ENCODE measurements at regions not wholly inside any gene's neighbourhood (a gene's known extent, or its start where the extent isn't known, plus 50 kb on each side); places are given as distances from the start of the nearest gene placed in this dataset.

DNA sequence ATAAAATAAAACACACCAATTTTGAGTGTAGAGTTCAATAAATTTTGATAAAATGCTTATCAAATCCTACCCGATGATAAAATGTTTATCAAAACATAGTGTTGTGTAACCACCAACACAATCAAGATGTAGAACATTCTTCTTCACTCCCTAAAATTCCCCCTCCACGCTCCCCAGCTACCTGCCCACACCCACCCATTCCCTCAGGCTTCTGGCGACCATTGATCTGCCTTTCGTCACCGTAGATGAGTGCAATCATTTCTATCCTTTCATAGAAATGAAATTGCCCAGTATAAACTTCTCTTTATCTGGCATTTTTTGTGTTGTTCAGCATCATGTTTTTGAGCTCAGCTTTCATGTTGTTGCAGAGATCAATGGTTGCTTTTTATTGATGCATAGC is 90.7 kb upstream of the TBX3 start:
- H3K27ac ChIP-seq (ENCODE audit: extremely low read depth, low read depth, low read length) = no peak overlapping the region
- H3K27me3 ChIP-seq (ENCODE audit: control insufficient read depth in 2 of 2, insufficient read depth in 2 of 2, low read length in 2 of 2) = peaks cover 0 to 8% of the 10 kb centered on the region in 2 experiments; a peak in 2 of 5 replicates
- no peak overlapping the region for H3K9ac ChIP-seq (ENCODE audit: insufficient read depth in 1 of 2, low read depth in 2 of 2, low read length in 2 of 2)
- no TSS peak for BruUV-seq (replicated peaks)
- H2AFZ ChIP-seq (ENCODE audit: low read depth, low read length) = no peak overlapping the region
- 0 out of 2 replicates have a peak, but pooled peaks cover 5% of the 10 kb centered on the region for H4K20me1 ChIP-seq (replicated peaks; ENCODE audit: control insufficient read depth, insufficient read depth, low read length)
- no peak for DNase-seq (ENCODE audit: extremely low read depth in 1 of 4, low spot score in 3 of 4)
- no peaks in the 10 kb centered on the region for H3K9me3 ChIP-seq (replicated peaks; ENCODE audit: control insufficient read depth, insufficient read depth, low read depth, low read length)
- in situ Hi-C loops (cut with MboI) = no loop called here
- no peaks in the 10 kb centered on the region for H3K36me3 ChIP-seq (ENCODE audit: control insufficient read depth, insufficient read depth, low read length)
- H3K4me1 ChIP-seq (replicated peaks in 1 of 2; ENCODE audit: control insufficient read depth in 2 of 2, insufficient read depth in 2 of 2, low read length in 2 of 2) = no peaks in the 10 kb centered on the region
- H3K9me1 ChIP-seq (ENCODE audit: control insufficient read depth, insufficient read depth, low read length) = no peaks in the 10 kb centered on the region
- intact Hi-C loops (cut with micrococcal nuclease) = no loop called here
- no peak for FAIRE-seq
- ATAC-seq = no peak
- H3K79me2 ChIP-seq (ENCODE audit: control insufficient read depth, insufficient read depth, low read length) = no peaks in the 10 kb centered on the region
- H3K4me3 ChIP-seq = no peak overlapping the region
- ChIA-PET CTCF (ENCODE audit: low intra/inter-chr PET ratio) (no interaction called here), POLR2A (interaction anchor here (0.9 kb wide), 1 partner anchor 10 kb away, joined by 3 read pairs; no protein-coding TSS in a partner anchor)
- 1% methylated on average over 5 of the region's 5 CpGs for WGBS (ENCODE audit: insufficient coverage, low coverage, missing lambda C conversion rate)
- H3K4me2 ChIP-seq (ENCODE audit: insufficient read depth, low read length) = no peak overlapping the region
- TF ChIP-seq, protein P1, sequence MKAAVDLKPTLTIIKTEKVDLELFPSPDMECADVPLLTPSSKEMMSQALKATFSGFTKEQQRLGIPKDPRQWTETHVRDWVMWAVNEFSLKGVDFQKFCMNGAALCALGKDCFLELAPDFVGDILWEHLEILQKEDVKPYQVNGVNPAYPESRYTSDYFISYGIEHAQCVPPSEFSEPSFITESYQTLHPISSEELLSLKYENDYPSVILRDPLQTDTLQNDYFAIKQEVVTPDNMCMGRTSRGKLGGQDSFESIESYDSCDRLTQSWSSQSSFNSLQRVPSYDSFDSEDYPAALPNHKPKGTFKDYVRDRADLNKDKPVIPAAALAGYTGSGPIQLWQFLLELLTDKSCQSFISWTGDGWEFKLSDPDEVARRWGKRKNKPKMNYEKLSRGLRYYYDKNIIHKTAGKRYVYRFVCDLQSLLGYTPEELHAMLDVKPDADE (conservative IDR thresholded peaks at IDR 0.05; ENCODE audit: control insufficient read depth, low read depth, low read length) = no peak
- TF ChIP-seq, protein P2, sequence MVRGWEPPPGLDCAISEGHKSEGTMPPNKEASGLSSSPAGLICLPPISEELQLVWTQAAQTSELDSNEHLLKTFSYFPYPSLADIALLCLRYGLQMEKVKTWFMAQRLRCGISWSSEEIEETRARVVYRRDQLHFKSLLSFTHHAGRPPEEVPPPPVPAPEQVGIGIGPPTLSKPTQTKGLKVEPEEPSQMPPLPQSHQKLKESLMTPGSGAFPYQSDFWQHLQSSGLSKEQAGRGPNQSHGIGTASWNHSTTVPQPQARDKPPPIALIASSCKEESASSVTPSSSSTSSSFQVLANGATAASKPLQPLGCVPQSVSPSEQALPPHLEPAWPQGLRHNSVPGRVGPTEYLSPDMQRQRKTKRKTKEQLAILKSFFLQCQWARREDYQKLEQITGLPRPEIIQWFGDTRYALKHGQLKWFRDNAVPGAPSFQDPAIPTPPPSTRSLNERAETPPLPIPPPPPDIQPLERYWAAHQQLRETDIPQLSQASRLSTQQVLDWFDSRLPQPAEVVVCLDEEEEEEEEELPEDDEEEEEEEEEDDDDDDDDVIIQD (CRISPR knock-in tag; IDR thresholded peaks at IDR 0.05) = no peak
- no peak for TF ChIP-seq ARNT (IDR thresholded peaks at IDR 0.05)
- TF ChIP-seq, protein P3, sequence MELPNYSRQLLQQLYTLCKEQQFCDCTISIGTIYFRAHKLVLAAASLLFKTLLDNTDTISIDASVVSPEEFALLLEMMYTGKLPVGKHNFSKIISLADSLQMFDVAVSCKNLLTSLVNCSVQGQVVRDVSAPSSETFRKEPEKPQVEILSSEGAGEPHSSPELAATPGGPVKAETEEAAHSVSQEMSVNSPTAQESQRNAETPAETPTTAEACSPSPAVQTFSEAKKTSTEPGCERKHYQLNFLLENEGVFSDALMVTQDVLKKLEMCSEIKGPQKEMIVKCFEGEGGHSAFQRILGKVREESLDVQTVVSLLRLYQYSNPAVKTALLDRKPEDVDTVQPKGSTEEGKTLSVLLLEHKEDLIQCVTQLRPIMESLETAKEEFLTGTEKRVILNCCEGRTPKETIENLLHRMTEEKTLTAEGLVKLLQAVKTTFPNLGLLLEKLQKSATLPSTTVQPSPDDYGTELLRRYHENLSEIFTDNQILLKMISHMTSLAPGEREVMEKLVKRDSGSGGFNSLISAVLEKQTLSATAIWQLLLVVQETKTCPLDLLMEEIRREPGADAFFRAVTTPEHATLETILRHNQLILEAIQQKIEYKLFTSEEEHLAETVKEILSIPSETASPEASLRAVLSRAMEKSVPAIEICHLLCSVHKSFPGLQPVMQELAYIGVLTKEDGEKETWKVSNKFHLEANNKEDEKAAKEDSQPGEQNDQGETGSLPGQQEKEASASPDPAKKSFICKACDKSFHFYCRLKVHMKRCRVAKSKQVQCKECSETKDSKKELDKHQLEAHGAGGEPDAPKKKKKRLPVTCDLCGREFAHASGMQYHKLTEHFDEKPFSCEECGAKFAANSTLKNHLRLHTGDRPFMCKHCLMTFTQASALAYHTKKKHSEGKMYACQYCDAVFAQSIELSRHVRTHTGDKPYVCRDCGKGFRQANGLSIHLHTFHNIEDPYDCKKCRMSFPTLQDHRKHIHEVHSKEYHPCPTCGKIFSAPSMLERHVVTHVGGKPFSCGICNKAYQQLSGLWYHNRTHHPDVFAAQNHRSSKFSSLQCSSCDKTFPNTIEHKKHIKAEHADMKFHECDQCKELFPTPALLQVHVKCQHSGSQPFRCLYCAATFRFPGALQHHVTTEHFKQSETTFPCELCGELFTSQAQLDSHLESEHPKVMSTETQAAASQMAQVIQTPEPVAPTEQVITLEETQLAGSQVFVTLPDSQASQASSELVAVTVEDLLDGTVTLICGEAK (IDR thresholded peaks at IDR 0.05) = no peak
- TF ChIP-seq, protein P3 (CRISPR knock-in tag; IDR thresholded peaks at IDR 0.05) = no peak
- TF ChIP-seq, protein P4, sequence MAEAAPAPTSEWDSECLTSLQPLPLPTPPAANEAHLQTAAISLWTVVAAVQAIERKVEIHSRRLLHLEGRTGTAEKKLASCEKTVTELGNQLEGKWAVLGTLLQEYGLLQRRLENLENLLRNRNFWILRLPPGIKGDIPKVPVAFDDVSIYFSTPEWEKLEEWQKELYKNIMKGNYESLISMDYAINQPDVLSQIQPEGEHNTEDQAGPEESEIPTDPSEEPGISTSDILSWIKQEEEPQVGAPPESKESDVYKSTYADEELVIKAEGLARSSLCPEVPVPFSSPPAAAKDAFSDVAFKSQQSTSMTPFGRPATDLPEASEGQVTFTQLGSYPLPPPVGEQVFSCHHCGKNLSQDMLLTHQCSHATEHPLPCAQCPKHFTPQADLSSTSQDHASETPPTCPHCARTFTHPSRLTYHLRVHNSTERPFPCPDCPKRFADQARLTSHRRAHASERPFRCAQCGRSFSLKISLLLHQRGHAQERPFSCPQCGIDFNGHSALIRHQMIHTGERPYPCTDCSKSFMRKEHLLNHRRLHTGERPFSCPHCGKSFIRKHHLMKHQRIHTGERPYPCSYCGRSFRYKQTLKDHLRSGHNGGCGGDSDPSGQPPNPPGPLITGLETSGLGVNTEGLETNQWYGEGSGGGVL (CRISPR knock-in tag; IDR thresholded peaks at IDR 0.05) = no peak
- TF ChIP-seq CCNT2 (IDR thresholded peaks at IDR 0.05; ENCODE audit: borderline replicate concordance, extremely low read depth, insufficient read length, low read depth, low read length) = no peak
- TF ChIP-seq SOX6 (IDR thresholded peaks at IDR 0.05) = no peak
- no peak for TF ChIP-seq RFX5 (IDR thresholded peaks at IDR 0.05; ENCODE audit: low read depth, low read length)

All from K562 (cell line).